ENCODE measurements at regions not wholly inside any gene's neighbourhood (a gene's known extent, or its start where the extent isn't known, plus 50 kb on each side); places are given as distances from the start of the nearest gene placed in this dataset.

DNA sequence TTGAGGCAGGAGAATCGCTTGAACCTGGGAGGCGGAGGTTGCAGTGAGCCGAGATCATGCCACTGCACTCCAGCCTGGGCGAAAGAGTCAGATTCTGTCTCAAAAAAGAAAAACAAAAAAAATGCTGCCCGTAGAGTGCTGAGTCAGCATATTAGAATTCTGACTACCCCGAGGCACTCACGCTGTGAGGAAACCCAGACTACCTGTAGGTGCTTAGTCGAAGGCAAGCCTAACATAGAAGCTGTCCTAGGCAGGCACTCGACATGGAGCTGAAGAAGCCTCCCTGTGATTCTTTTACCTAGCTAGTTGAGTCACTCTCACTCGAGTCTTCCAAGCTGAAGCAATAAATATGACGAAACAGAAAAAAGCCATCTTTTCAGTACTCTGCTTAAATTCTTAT is 1323.2 kb upstream of the DDX18 start:
- TF ChIP-seq, protein P1, sequence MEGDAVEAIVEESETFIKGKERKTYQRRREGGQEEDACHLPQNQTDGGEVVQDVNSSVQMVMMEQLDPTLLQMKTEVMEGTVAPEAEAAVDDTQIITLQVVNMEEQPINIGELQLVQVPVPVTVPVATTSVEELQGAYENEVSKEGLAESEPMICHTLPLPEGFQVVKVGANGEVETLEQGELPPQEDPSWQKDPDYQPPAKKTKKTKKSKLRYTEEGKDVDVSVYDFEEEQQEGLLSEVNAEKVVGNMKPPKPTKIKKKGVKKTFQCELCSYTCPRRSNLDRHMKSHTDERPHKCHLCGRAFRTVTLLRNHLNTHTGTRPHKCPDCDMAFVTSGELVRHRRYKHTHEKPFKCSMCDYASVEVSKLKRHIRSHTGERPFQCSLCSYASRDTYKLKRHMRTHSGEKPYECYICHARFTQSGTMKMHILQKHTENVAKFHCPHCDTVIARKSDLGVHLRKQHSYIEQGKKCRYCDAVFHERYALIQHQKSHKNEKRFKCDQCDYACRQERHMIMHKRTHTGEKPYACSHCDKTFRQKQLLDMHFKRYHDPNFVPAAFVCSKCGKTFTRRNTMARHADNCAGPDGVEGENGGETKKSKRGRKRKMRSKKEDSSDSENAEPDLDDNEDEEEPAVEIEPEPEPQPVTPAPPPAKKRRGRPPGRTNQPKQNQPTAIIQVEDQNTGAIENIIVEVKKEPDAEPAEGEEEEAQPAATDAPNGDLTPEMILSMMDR (IDR thresholded peaks at IDR 0.05; ENCODE audit: unreplicated experiment) = no peak
- no peak for DNase-seq (ENCODE audit: low spot score in 2 of 2, unreplicated experiment in 2 of 2)
- Mint-ChIP-seq H3K4me3 (no peak overlapping the region), H3K27ac (no peak overlapping the region), H3K9me3 (peaks cover 26% of the 10 kb centered on the region), H3K27me3 (ENCODE audit: low read depth) (no peaks in the 10 kb centered on the region), H3K4me1 (no peaks in the 10 kb centered on the region), H3K36me3 (no peaks in the 10 kb centered on the region)

GRCh38 chr2:116499389-116499788 is 1315.1 kb upstream of the DDX18 start:
- TF ChIP-seq, protein P1 (IDR thresholded peaks at IDR 0.05; ENCODE audit: unreplicated experiment) = no peak
- Mint-ChIP-seq H3K4me1 (no peaks in the 10 kb centered on the region), H3K9me3 (no peaks in the 10 kb centered on the region), H3K27ac (no peak overlapping the region), H3K36me3 (no peaks in the 10 kb centered on the region), H3K4me3 (no peak overlapping the region), H3K27me3 (ENCODE audit: low read depth) (no peaks in the 10 kb centered on the region)
- no peak for DNase-seq (ENCODE audit: low spot score in 2 of 2, unreplicated experiment in 2 of 2)

DNA sequence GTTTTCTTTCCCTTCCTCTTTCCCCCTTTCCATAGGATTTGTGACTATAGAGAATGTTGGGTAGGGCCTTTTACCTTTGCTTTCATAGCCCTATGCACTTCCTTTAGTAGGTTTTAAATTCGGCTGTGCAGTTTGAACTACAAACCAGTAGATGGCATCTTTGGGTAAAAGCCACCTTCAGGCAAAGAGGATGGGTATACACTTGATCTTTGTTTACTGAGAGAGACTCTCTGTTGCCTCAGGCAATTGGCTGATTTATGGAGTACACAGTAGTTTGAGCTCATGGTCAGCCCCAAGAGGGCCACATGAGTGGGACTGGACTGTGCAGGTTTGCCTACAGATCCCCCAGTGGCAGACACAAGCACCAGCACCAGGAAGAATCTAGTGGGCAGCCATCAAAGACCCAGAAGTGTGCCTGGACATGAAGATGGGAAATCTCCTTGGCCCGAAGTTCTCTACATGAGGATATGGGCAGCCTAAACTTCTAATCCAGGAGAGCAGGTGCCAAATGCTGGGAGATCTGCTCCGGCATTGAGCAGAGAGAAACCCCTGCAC is 1304.3 kb upstream of the DDX18 start:
- Mint-ChIP-seq H3K27ac (no peak overlapping the region), H3K4me1 (peaks cover 14% of the 10 kb centered on the region), H3K36me3 (no peaks in the 10 kb centered on the region), H3K9me3 (peaks cover 7% of the 10 kb centered on the region), H3K27me3 (ENCODE audit: low read depth) (no peaks in the 10 kb centered on the region), H3K4me3 (no peak overlapping the region)
- TF ChIP-seq, protein P1 (IDR thresholded peaks at IDR 0.05; ENCODE audit: unreplicated experiment) = peak; percentile 42
- DNase-seq (ENCODE audit: low spot score in 2 of 2, unreplicated experiment in 2 of 2) = no peak

DNA sequence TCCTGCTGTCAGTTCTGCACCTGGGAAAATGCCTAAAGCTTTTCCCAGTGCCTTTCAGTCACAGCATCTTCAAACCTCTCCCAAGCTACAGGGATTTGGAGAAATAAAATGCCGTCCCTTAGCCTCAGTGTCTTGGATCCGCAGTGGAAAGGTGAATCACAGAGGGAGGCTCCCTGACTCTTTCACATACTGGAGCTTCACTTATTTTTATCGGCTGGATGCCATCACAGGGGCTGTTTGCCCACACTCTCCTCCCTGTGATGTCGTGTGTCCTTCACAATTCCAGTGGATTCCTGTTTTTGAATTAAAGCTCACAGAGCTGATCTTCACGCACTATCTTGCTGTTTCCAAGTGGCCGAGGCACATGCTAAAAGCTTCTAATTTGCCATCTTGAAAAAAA is 1303.1 kb upstream of the DDX18 start:
- TF ChIP-seq, protein P1 (IDR thresholded peaks at IDR 0.05; ENCODE audit: unreplicated experiment) = no peak
- no peak for DNase-seq (ENCODE audit: low spot score in 2 of 2, unreplicated experiment in 2 of 2)
- no peaks in the 10 kb centered on the region for H3K27me3 Mint-ChIP-seq (ENCODE audit: low read depth)
- H3K36me3 Mint-ChIP-seq = no peaks in the 10 kb centered on the region
- peaks cover 14% of the 10 kb centered on the region for H3K4me1 Mint-ChIP-seq
- H3K9me3 Mint-ChIP-seq = peaks cover 7% of the 10 kb centered on the region
- H3K4me3 Mint-ChIP-seq = no peak overlapping the region
- peak overlapping the region; percentile 63 for H3K27ac Mint-ChIP-seq

GRCh38 chr2:116513991-116514390 is 1300.5 kb upstream of the DDX18 start:
- Mint-ChIP-seq H3K27ac (no peak overlapping the region), H3K4me3 (no peak overlapping the region), H3K36me3 (no peaks in the 10 kb centered on the region), H3K4me1 (peaks cover 14% of the 10 kb centered on the region), H3K27me3 (ENCODE audit: low read depth) (no peaks in the 10 kb centered on the region), H3K9me3 (no peaks in the 10 kb centered on the region)
- TF ChIP-seq, protein P1 (IDR thresholded peaks at IDR 0.05; ENCODE audit: unreplicated experiment) = no peak
- DNase-seq (ENCODE audit: low spot score in 2 of 2, unreplicated experiment in 2 of 2) = no peak

DNA sequence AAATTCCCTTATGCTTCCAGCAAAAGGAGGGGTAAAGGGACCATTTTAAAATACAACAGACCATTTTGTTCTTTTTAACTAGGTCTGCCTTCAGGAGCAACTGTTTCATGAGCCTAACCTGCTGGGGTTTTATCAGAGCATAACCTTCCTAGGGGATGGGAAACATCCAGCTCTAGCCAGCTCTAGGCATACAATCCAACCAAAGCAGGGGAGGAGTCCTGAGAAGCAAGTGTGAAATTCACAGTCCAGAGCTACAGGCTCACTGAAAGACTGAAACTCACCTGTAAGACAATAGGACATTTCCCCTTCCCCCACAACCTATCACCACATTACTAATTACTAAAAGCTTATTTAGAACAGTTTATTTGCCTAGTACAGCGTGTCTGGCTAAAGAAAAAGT is 1296.6 kb upstream of the DDX18 start:
- peaks cover 22% of the 10 kb centered on the region for H3K9me3 Mint-ChIP-seq
- H3K27me3 Mint-ChIP-seq (ENCODE audit: low read depth) = no peaks in the 10 kb centered on the region
- no peaks in the 10 kb centered on the region for H3K36me3 Mint-ChIP-seq
- DNase-seq (ENCODE audit: low spot score in 2 of 2, unreplicated experiment in 2 of 2) = no peak
- H3K4me1 Mint-ChIP-seq = no peaks in the 10 kb centered on the region
- TF ChIP-seq, protein P1 (IDR thresholded peaks at IDR 0.05; ENCODE audit: unreplicated experiment) = no peak
- no peak overlapping the region for H3K4me3 Mint-ChIP-seq
- H3K27ac Mint-ChIP-seq = no peak overlapping the region

All from mesothelial cell of epicardium (in vitro differentiated cells).